Embryonic facial prominence (tissue), 1 donor: ENCODE measurements at regions not wholly inside any gene's neighbourhood (a gene's known extent, or its start where the extent isn't known, plus 50 kb on each side); places are given as distances from the start of the nearest gene placed in this dataset.

ENCODE experiments used
- DNase-seq: peaks from one replicate; pipeline ENCODE4 v3.0.0-alpha.2; 2016; ENCODE audit errors: extremely low spot score

DNA sequence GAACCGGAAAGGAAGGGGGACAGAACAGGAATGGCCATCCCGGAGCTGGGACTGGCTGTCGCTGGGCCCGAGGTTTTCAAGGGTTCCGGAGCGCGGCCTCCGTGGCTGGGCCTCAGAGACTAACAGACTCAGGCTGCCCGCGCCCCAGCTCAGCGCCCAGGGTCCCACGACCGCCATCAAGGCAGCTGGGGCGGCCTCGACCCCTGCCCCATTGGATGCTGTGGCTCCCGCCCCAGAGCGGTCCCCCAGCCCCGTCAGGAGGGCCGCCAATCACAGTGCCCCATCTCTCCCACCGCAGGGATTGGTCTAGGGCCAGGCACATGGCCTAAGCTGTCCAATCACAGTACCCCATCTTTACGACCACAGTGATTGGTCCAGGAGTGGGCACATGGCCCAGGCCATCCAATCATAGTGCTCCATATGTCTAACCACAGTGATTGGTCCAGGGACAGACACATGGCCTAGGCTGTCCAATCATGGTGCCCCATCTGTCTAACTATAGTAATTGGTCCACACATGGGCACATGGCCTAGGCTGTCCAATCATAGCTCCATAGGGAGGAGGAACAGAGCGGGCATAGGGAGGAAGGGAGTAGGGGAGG is 105.3 kb upstream of the NKX1-1 start:
- no peak for DNase-seq

DNA sequence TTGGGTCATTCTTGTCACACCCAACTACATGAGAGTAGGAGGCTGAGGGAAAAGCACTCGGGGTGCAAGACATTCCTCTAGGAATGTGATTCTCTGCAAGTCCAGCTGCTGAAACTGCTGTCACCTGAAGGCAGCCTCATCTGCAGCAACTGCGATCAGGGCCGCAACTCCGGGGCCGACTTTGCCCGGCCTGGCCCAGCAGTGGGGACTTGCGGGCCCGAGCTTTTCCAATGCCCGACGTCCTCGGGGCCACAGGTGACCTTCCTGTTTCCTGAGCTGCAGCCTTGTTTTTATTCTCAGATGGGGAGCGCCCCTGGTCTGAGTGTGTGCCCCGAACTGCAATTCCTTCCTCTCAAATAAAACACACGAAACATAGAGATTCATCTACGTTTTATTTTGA is 104.7 kb upstream of the NKX1-1 start:
- DNase-seq = no peak

DNA sequence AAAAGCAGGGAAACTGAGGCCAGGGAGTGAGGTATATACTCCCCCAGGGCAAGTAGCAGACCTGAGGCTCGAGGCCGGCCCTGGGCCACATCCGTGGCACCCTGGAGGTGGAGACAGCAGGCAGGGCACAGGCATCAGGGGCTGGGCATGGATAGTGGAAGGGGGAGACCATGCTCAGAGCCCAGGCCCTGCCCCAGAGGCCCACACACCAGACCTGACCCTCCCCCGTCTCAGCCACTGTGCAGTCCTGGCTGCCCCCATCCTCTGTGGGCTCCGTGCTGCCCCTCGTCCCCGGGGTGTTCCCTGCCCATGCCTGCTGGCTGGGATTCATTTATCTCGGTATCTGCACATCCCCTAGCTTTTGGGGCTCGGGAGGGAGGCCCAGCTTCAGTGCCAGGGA is 103.1 kb upstream of the NKX1-1 start:
- no peak for DNase-seq

DNA sequence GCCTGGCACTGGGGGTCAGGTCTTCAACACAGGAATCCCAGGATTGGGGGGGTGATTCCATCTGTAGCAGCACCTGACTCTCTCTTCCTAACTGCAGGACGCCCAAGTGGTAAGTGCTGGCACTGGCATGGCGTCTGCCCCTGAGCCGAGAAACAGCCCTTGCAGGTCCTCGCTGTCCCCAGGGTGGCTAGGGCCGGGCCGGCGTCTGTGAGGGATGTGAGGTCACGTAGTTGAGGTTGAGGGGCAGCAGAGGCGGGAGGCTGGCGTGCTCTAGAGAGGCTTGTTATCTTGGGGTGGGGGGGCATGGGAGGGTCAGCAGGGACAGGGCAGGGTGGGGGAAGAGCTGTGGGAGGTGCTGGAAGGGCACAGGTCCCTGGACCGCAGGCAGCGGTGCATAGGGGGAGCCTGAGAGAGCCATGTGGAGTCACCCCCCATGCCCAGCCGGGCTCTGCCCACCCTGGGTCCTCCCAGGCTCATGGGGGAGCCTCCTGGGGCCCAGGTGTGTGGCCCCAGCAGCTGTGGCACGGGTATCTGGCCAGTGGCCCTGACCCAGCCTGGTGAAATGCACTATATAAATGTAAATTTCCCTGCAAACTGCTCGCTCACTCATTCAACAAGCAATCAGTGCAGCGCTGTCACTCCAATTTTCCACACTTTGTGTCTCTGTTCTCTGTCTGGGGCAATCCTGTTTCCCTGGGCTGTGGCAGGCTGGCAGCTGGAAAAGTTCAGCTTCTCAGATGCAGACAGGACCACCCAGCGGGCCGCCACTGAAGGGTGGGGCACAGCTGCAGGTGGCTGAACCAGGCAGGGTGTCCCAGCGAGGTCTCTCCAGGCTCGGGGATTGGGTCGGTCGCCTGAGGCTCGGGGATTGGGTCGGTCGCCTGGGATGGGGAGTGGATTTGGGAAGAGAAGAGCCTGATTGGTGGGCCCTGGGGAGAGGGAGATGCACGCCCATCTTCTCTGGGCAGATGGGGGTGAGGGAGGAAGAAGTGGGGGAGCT is 102.2 kb upstream of the NKX1-1 start:
- no peak for DNase-seq

DNA sequence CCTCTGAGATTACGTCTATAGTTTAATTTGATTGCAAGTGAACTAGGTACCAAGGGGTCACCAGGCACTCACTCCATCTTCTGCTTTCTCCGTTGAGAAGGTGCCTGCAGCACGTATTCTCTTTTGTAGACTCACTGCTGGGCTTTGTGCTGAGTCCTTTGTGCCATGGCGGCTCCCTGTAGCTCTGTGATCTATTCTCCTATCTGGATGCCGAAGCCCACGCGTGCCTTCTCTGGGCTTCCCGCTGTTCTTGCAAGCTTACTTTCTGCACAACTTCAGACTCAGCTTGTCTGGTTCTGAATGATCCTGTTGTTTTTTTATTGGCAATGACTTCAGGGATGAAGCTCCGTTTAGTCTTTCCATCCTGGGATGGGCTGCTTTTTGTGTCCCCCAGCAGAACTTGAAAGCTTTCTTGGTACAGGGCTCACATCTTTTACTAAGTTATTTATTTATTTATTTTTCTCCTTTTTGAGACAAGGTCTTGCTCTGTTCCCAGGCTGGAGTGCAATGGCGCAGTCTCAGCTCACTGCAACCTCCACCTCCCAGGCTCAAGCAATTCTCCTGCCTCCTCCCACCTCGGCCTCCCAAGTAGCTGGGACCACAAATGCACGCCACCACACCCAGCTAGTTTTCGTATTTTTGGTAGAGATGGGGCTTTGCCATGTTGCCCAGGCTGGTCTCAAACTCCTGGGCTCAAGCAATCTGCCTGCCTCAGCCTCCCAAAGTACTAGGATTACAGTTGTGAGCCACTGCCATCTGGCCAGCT is 100.9 kb upstream of the NKX1-1 start:
- DNase-seq = no peak

DNA sequence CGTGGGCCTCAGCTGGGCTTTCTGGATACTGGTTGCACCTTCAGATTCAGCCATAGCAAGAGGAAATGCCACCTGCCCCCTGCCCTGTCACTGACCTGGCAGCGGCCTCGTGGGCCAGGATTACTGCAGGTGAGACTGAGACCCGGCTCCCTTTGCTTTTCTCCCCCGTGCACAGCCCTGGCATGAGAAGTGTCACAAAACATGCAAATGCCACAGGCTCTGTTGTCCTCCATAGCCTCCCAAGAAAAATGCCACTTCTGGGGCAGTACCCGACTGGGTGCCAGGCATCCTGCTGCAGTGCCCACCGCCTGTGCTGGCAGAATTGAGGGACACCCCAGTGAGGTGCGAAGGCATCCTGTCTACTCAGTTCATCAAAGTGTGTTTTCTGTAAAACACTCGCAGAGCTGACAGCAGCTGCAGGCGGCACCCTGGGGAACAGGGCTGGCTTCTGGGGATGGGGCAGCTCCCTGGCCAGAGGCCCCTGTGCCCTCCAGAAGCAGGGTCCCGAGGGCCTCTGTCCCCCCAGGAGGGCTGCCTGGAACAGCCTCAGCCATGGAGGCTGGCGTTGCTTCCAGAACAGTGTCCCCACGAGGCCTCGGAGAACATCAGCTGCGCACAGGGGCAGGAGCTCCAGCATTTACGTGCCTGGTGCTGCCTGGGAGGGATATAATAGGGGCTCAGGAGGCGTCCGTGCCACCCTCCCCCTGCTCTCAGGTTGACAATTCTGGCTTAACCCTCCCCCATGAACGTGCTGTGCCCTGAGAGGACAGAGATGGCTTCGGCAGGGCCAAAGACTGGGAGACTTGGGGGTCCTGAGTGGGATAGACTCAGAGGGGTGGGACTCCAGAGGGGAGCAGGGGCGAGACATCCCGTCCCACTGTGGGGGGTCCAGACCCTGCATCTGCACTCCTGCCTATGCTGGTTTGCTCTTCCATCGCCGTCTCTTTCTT is 99.5 kb upstream of the NKX1-1 start:
- no peak for DNase-seq

DNA sequence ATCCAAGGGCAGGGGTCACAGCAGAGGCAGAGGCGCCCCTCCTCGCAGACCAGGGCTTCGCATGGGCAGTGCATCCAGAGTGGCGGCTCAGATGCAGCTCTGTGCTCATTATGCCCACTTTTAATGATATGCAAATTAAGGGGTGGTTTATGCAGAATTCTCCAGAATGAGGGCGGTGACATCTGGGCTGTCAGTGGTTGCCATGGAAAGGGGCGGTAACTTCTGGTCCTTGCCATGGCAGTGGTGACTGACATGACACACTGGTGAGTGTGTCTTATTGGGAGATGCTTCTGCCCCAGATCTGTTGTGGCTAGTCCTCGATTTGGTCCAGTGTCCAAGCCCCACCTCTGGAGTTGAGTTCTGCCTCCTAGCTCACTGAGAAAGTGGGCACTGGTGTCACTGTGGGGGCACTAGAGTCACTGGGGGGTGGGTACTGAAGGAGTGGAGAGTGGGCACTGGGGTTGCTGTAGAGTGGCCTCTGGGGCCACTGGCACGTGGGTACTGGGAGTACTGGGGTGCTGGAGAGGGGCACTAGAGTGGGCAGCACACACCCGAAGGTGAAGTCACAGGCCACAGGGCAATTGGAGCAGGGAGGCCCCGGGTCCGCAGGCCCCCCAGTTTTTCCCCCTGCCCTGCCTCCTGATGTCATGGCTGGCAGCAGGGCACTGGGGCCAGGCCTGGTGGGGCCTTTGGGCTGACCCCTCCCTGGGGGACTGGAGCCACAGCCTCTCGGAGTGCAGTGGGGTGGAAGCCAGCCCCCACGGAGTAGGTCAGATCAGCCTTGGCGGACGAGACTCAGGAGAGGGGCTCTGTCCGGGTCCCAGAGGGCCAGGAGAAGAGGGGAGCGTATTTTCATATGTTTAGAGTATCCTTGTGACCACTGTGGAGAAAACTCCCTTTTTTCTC is 98.6 kb upstream of the NKX1-1 start:
- DNase-seq = no peak

DNA sequence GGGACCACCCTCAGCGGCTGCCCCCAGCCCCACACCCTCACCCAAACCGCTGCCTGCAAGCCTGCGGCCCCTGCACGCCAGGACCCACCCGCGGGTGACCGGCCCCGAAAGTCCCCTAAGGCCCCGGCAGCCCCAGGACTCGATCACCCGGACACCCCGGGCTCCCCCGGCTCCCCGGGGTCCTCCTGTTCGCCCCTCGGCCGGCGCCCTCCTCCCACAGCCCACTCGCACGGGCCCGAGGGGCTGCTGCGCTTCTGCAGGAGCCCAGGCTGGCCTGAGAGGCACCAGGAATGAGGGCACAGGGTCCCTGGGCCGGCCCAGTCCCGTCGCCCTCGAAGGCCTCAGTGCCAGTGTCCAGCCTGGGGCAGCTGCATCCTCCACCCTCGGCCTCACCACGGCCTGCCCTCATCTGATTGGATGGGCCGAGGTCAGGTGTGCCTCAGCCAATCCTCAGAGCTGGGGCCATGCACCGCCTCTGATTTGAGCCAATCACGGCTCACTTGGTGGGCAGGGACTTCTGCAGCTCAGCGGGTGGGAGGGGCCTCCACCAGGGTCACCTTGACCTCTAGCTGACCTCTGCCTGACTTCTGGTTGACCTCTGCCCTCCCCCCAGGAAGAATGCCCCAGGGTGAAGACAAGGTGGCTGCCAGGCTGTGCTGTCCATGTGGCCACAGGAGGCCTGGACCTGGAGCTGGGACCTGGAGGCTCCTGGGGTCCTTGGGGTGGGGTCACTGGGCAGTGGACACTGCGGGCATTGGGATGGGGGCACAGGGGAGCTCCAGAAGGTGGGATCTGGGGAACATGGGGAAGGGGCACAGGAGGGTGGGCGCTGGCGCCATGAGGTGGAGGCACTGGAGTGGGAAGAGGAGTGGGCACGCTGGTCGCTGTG is 97.6 kb upstream of the NKX1-1 start:
- no peak for DNase-seq

DNA sequence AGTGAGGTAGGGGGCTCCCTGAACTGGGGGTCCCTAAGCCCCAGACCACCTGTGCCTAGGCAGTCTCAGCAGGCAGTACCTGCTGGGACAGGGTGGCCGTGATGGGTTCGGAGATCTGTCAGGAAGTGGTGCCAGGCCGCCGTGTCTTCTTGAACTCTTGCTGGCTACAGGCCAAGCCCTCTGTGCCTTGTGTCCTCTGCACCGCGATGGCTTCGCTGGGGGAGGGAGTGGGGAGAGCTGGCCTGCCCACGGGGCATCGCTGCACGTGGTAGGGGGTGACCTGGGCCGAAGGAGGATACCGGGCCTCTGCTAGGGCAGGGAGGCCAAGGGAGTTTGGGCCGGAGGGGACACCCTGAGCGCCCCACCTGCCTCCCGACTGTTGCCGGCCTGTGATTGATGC is 96.7 kb upstream of the NKX1-1 start:
- no peak for DNase-seq

DNA sequence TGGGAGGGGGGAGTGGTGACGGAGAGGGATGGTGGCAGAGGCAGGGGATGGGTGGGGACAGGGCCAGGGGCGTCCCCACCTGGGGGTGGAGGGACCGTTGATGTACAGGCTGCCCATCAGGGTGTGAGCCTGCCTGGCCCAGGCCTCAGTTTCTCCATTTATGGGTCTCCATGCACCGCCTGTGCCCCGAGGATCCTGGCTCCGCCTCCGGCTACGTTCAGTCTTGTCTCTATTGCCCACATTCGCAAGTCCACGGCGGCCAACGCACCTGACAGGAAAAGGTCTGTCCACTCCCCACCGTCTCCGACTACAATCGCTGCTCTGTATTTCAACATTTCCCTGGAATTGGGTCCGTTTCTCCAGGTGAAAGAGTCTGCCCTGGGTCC is 96.3 kb upstream of the NKX1-1 start:
- no peak for DNase-seq

DNA sequence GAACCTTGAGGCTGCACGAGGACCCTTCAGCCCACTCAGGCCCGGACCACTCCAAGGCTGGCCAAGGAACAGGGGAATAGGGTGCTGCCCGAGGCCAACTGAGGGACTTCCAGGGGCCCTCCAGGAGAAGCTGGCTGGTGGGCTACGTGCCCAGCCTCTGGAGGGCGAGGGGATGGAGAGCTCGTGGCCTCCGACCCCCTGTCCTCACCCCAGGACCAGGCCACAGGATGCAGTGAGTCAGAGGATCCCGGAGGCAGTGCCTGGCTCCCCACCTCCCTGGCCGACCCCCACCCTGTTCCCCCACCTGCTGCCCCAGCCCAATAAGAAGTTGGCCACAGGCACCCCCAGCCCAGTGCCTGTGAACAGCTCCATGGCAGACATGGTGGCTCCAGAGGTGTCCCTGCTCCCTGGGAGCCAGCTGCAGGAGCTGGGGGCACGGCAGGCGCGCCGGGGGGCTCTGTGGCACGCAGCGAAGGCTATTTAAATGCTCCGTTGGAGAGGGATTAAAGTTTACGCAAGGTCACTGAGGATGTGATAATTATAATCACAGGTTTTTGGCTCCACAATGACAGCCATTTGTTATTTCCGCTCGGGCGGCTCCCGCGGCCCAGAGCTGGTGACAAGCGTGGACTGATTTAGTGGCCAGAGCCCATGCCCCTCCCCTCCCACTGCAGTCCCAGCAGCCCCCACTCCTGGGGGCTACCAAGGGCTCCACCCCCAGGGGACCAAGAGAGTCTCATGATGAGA is 95.7 kb upstream of the NKX1-1 start:
- no peak for DNase-seq

DNA sequence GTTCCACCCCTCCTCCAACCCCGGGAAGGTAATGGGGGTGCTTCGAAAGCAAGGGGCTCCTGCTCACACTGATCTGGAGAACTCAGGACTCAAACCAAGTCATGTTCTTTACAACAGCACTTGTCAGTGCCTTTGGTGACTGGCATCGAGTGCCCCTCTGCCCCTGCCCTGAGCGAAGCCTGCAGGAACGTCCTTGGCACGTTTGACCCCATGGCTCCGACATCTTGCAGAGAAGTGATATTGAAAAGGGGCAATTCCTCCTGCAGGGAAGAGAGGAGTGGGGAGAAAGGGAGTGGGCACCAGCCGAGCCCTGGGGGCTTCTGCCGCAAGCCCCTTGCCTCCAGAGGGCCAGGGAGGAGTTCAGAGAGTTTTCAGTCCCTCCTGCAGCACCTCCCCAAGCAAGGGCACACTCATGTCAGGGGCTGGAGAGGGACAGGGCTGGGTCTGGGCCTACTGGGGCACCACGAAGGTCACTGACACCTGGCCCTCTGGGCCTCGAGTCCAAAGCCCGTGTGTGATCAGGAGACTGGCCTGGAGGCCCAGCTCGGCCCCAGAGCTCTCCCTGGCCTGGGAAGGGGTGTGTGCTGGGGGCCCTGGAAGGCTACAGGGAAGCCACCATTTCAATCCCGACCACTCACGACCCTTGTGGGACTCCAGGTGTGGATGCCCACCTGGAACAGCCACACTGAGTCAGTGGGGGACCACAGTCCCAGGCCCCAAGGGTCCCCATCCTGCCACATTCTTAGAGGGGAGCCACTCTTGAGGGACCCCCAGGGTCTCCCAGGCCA is 94.9 kb upstream of the NKX1-1 start:
- no peak for DNase-seq

DNA sequence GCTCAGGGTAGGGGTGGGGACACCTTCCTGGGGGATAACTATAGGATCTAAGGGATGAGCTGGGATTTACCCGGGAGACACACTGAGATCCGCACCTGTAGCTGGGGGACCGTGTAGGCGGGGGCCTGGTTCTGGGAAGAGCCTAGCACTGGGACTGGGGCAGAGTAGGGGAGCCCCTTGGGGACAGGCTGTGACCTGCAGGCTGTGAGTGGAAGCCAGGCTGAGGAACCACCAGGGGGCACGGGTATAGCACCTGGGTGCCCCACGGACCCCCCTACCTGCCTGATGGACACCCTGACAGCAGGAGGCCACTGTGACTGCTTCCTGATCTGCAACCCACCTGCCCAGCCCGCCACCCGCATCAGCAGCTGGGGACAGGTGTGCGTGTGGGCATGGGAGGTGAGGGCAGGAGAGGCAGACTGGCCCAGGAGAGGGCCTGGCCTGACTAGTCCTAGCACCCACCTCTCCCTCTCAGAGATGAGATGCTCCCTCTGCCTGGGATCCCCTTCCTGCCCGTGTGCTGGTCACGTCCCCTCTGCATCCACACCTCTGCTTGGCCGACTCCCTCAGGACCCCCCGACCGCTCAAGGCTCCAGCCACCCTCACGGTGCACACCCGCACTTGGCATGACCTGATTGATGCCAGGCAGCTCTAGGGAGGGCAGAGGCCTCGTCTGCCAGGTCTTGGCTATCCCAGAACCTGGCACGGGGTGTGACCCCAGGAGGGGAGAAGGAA is 94.2 kb upstream of the NKX1-1 start:
- no peak for DNase-seq

DNA sequence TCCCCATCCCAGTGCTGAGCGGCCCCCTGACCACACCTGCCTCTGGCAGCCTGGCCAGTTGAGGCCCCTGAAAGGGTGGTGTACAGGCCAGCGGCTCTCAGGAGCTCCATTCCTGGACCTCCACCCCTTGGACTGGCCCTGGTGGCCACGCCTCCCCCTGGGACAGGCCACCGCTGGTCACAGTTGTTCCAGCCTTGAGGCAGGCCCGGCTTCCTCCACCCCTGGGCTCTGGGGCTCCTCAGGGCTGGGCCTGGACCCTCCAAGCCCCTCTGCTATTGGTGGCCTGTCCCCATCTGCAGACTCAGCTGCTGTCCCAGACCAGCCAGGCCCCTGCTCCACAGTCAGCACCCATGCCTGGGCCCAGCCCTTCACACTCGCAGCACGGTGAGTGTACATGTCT is 93.2 kb upstream of the NKX1-1 start:
- no peak for DNase-seq

DNA sequence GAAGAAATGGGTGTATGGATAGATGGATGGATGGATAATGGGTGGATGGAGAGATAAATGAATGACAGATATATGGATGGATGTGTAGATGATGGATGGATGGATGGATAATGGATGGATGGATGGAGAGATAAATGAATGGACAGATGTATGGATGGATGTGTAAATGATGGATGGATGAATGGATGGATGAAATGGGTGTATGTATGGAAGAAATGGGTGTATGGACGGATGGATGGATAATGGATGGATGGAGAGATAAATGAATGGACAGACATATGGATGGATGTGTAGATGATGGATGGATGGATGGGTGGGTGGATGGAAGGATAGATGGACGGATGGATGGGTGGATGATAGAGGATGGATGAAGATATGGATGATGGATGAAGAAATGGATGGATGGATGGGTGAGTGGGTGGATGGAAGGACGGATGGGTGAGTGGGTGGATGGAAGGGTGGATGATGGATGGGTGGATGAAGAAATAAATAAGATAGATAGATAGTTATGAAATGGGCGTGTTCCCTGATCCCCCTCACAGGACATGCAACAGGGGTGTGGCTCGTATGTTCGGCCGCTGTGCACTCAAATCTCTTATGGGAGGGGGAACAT is 91.1 kb upstream of the NKX1-1 start:
- no peak for DNase-seq

DNA sequence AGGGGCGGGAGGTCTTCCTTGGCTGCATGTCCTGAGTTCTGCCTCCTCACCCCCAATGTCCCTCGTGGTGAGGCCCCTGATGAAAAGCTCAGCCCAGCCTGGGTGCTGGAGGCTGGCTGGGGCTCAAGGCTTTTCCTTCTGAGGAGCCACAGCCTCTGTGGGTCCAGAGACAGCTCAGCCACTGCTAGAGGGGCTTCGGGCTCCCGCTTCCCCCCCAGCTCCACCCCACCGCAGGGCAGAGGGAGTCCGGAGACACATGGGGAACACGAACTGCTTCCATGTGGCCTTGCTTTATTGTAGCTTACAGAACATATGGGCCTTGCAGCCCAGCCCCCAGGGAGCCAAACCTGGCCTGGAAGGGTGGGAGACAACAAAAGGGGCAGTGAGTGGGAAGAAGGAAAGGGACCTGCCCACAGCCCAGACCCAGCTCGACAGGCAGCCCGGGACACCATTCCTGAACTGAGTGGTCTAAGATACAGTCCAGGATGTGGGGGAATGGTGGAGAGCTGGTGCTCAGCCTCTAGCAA is 89.9 kb upstream of the NKX1-1 start:
- DNase-seq = no peak
